ENCODE measurements at regions not wholly inside any gene's neighbourhood (a gene's known extent, or its start where the extent isn't known, plus 50 kb on each side); places are given as distances from the start of the nearest gene placed in this dataset.

GRCh38 chr7:136551618-136552017 is 316.8 kb upstream of the CHRM2 start:
- H2BK20ac ChIP-seq (ENCODE audit: low read depth, low read length): no peak overlapping the region
- ATAC-seq (ENCODE audit: low read depth) (no peak), DNase-seq (no peak)
- H4K5ac ChIP-seq (ENCODE audit: low read depth, low read length): no peak overlapping the region
- CTCF ChIA-PET: no interaction called here
- peaks cover 2% of the 10 kb centered on the region; the same call in 1 of the 2 replicates for H3K27me3 ChIP-seq (ENCODE audit: control insufficient read depth, insufficient read depth, low read length)
- no peak for TF ChIP-seq RCOR1 (IDR thresholded peaks at IDR 0.05; ENCODE audit: insufficient replicate concordance, low read length)
- TF ChIP-seq CHD1 (IDR thresholded peaks at IDR 0.05; ENCODE audit: low read depth, low read length): no peak
- no peak for TF ChIP-seq SMC3 (IDR thresholded peaks at IDR 0.05; ENCODE audit: low read depth, low read length)
- TF ChIP-seq MXI1 (IDR thresholded peaks at IDR 0.05; ENCODE audit: borderline replicate concordance, low read depth, low read length): no peak
- TF ChIP-seq NFE2L2 (IDR thresholded peaks at IDR 0.05; ENCODE audit: low read depth, low read length): no peak
- TF ChIP-seq CTCF (conservative IDR thresholded peaks at IDR 0.05; ENCODE audit: low read depth, low read length): no peak
- TF ChIP-seq CEBPB (IDR thresholded peaks at IDR 0.05; ENCODE audit: low read depth, low read length): no peak
- TF ChIP-seq USF2 (IDR thresholded peaks at IDR 0.05; ENCODE audit: low read depth, low read length): no peak
- no peak for TF ChIP-seq BHLHE40 (IDR thresholded peaks at IDR 0.05; ENCODE audit: low read depth, low read length)
- TF ChIP-seq POLR2A (IDR thresholded peaks at IDR 0.05; ENCODE audit: low read depth, low read length): no peak
- TF ChIP-seq ELK1 (IDR thresholded peaks at IDR 0.05; ENCODE audit: borderline replicate concordance, low read depth, low read length): no peak
- no peak for TF ChIP-seq MAZ (IDR thresholded peaks at IDR 0.05; ENCODE audit: borderline replicate concordance, low read depth, low read length)
- TF ChIP-seq FOS (IDR thresholded peaks at IDR 0.05; ENCODE audit: low read depth, low read length): no peak
- no peak for TF ChIP-seq RFX5 (IDR thresholded peaks at IDR 0.05; ENCODE audit: low read depth, low read length)
- TF ChIP-seq RAD21 (IDR thresholded peaks at IDR 0.05; ENCODE audit: low read length): no peak
- TF ChIP-seq MAFK (IDR thresholded peaks at IDR 0.05; ENCODE audit: low read depth, low read length): no peak
- H2AK9ac ChIP-seq (replicated peaks; ENCODE audit: low read depth, low read length, poor library complexity): no peak overlapping the region
- H4K8ac ChIP-seq (ENCODE audit: low read depth in 2 of 2, low read length in 2 of 2): no peak overlapping the region
- no peak overlapping the region for H3K14ac ChIP-seq (replicated peaks; ENCODE audit: low read depth, low read length)
- no peak overlapping the region for H3K56ac ChIP-seq (ENCODE audit: extremely low read depth, insufficient read depth, low read length)
- H3K4me1 ChIP-seq (ENCODE audit: control insufficient read depth, insufficient read depth, low read length): no peaks in the 10 kb centered on the region
- H3K9me3 ChIP-seq (ENCODE audit: control insufficient read depth, insufficient read depth, low read length): no peaks in the 10 kb centered on the region
- BruUV-seq (replicated peaks): no TSS peak
- no peak overlapping the region for H2BK120ac ChIP-seq (ENCODE audit: low read depth, low read length)
- H3K27ac ChIP-seq (ENCODE audit: insufficient read depth, low read length): no peak overlapping the region
- H3K4me2 ChIP-seq (ENCODE audit: low read depth, low read length): no peak overlapping the region
- no peak overlapping the region for H2AFZ ChIP-seq (replicated peaks; ENCODE audit: low read length, poor library complexity)
- no peak overlapping the region for H3K23ac ChIP-seq (ENCODE audit: low read depth, low read length)
- in situ Hi-C loops (cut with MboI; ENCODE audit: low sequenced_read_pairs): no loop called here
- no peak overlapping the region for H2BK15ac ChIP-seq (ENCODE audit: low read depth, low read length)
- no peaks in the 10 kb centered on the region for H4K20me1 ChIP-seq (ENCODE audit: insufficient read depth, low read length)
- intact Hi-C loops (cut with micrococcal nuclease): no loop called here
- no peak overlapping the region for H3K9ac ChIP-seq (ENCODE audit: low read depth, low read length)
- H2BK5ac ChIP-seq (ENCODE audit: low read depth, low read length, poor library complexity, severe bottlenecking): no peak overlapping the region
- POLR2A ChIA-PET (ENCODE audit: unreplicated experiment): no interaction called here
- no peak overlapping the region for H2AK5ac ChIP-seq (ENCODE audit: low read depth, low read length)
- no peak overlapping the region for H3K4me3 ChIP-seq (ENCODE audit: insufficient read depth, low read depth, low read length)
- no peaks in the 10 kb centered on the region for H3K79me1 ChIP-seq (ENCODE audit: low read depth in 1 of 2, low read length in 2 of 2)
- no CpG with 5 or more reads among the region's 1 CpG for WGBS, 2 experiments (ENCODE audit: extremely low coverage in 2 of 2, insufficient read length in 1 of 2)
- H4K91ac ChIP-seq (ENCODE audit: insufficient read depth, low read depth, low read length): no peak overlapping the region
- H3K4ac ChIP-seq (ENCODE audit: low read depth, low read length): no peak overlapping the region
- dilution Hi-C loops (cut with HindIII; ENCODE audit: low sequenced_read_pairs, unreplicated experiment): no loop called here
- no peaks in the 10 kb centered on the region for H3K36me3 ChIP-seq (ENCODE audit: control insufficient read depth, insufficient read depth, low read length)
- H3K9me1 ChIP-seq (ENCODE audit: insufficient read depth, low read length): no peaks in the 10 kb centered on the region
- H3K18ac ChIP-seq (ENCODE audit: low read depth, low read length): no peak overlapping the region
